Panc1 (cell line): ENCODE measurements at regions not wholly inside any gene's neighbourhood (a gene's known extent, or its start where the extent isn't known, plus 50 kb on each side); places are given as distances from the start of the nearest gene placed in this dataset.

ENCODE experiments used
- ATAC-seq: fragments of 200-7000 bp; cut with Tn5 transposase; 2 replicates; pipeline ENCODE4 v1.9.1; 2020; ENCODE audit warnings: mild to moderate bottlenecking, moderate library complexity
- BruUV-seq: library from RNA; stranded (reverse); fragments of 400-500 nt; replicated peaks from 2 replicates; lab custom pipeline; 2021; lab: Mats Ljungman, UMichigan
- CTCF ChIA-PET: fragments of 300-600 bp; sonication (Branson Sonifier 250); formaldehyde crosslinking; loops from one replicate; lab custom pipeline; 2022; ENCODE audit warnings: antibody characterized with exemption; lab: Charles Lee
- POLR2A ChIA-PET: fragments of 300-600 bp; sonication (Branson Sonifier 250); formaldehyde crosslinking; loops from one replicate; lab custom pipeline; 2022; ENCODE audit warnings: antibody characterized with exemption; lab: Charles Lee
- DNase-seq: peaks from one replicate; pipeline ENCODE4 v3.0.0-alpha.2; 2010; ENCODE audit warnings: low read depth, low spot score
- H3K27ac ChIP-seq: 2 replicates; pipeline ENCODE4 v1.5.1; 2011; ENCODE audit warnings: mild to moderate bottlenecking, low read length, inconsistent platforms
- H3K27me3 ChIP-seq: fragments of 200-500 bp; sonication (Bioruptor generic); 2 replicates; pipeline ENCODE4 v1.6.0; 2014; ENCODE audit warnings: low read length, inconsistent platforms; ENCODE audit not compliant: control insufficient read depth, insufficient read depth
- H3K36me3 ChIP-seq: fragments of 200-500 bp; sonication (Bioruptor generic); 2 replicates; pipeline ENCODE4 v1.5.1; 2014; ENCODE audit warnings: inconsistent platforms, mild to moderate bottlenecking, low read length, moderate library complexity; ENCODE audit not compliant: control insufficient read depth, insufficient read depth
- H3K4me1 ChIP-seq: 2 replicates; pipeline ENCODE4 v1.5.1; 2011; ENCODE audit warnings: inconsistent platforms, mild to moderate bottlenecking, low read length, moderate library complexity; ENCODE audit not compliant: control insufficient read depth, insufficient read depth
- H3K4me3 ChIP-seq, 2 experiments: 2 replicates each; pipeline ENCODE4 v1.5.1; 2011 to 2012; ENCODE audit warnings: low read depth in 2 of 2, low read length in 2 of 2, mild to moderate bottlenecking in 2 of 2, inconsistent platforms in 1 of 2, moderate library complexity in 1 of 2
- H3K9me3 ChIP-seq: fragments of 200-500 bp; sonication (Bioruptor generic); 2 replicates; pipeline ENCODE4 v1.5.1; 2014; ENCODE audit warnings: low read depth, mild to moderate bottlenecking, inconsistent platforms, low read length, moderate library complexity; ENCODE audit not compliant: control insufficient read depth, insufficient read depth
- CTCF ChIP-seq: fragments of 450-650 bp; IDR thresholded peaks from 2 replicates; pipeline ENCODE4 v1.5.1; 2017; ENCODE audit warnings: mild to moderate bottlenecking
- POLR2AphosphoS5 ChIP-seq: IDR thresholded peaks from 2 replicates; pipeline ENCODE4 v1.6.1; 2012; ENCODE audit warnings: mild to moderate bottlenecking, low read depth, low read length, moderate library complexity
- REST ChIP-seq, 2 experiments: IDR thresholded peaks; 2 replicates each; pipeline ENCODE4 v1.6.1; 2011 to 2012; ENCODE audit warnings: low read depth in 2 of 2, control low read depth in 1 of 2, low read length in 1 of 2, mild to moderate bottlenecking in 1 of 2, moderate library complexity in 1 of 2; ENCODE audit not compliant: insufficient read depth in 1 of 2
- SIN3A ChIP-seq: IDR thresholded peaks from 2 replicates; pipeline ENCODE4 v1.6.1; 2012; ENCODE audit warnings: low read depth, mild to moderate bottlenecking, low read length, moderate library complexity, borderline replicate concordance; ENCODE audit not compliant: insufficient read depth
- TCF7L2 ChIP-seq: IDR thresholded peaks from 2 replicates; pipeline ENCODE4 v1.6.1; 2011; ENCODE audit warnings: mild to moderate bottlenecking, low read depth, low read length, inconsistent platforms
- in situ Hi-C: cut with HindIII; loops from 2 replicates; pipeline ENCODE4 v1.10.0; 2016; ENCODE audit warnings: low sequenced_read_pairs, low pct_unique_long_range_greater_than_20kb
- intact Hi-C: fragments of 100-400 bp; cut with micrococcal nuclease; formaldehyde crosslinking; loops from one replicate; pipeline ENCODE4 v1.10.0; 2022; ENCODE audit not compliant: unreplicated experiment

GRCh38 chr5:117435203-117435602, 860.6 kb upstream of the SEMA6A start:
- Histone ChIP-seq H3K27me3 (no peaks in the 10 kb centered on the region), H3K4me3 (no peak overlapping the region), H3K9me3 (no peaks in the 10 kb centered on the region), H3K4me1 (no peaks in the 10 kb centered on the region), H3K27ac (no peak overlapping the region), H3K36me3 (no peaks in the 10 kb centered on the region)
- ATAC-seq, result no peak
- TF ChIP-seq POLR2AphosphoS5 (no peak), SIN3A (no peak), TCF7L2 (no peak), CTCF (no peak), REST (IDR thresholded peaks at IDR 0.05; ENCODE audit: insufficient read depth in 1 of 2, low read depth in 2 of 2, low read length in 1 of 2) (no peak)
- in situ Hi-C loops (no loop called here), intact Hi-C loops (no loop called here)
- CTCF ChIA-PET, result no interaction called here
- no peak for DNase-seq
- BruUV-seq, result no TSS peak
- POLR2A ChIA-PET, result no interaction called here

GRCh38 chr5:117434254-117434653, 859.6 kb upstream of the SEMA6A start:
- H3K4me3 ChIP-seq, result no peak overlapping the region
- no peaks in the 10 kb centered on the region for H3K27me3 ChIP-seq
- POLR2A ChIA-PET, result no interaction called here
- ATAC-seq (no peak), DNase-seq (no peak)
- TF ChIP-seq REST (IDR thresholded peaks at IDR 0.05; ENCODE audit: insufficient read depth in 1 of 2, low read depth in 2 of 2, low read length in 1 of 2), result no peak
- no peak for TF ChIP-seq POLR2AphosphoS5
- no peak for TF ChIP-seq SIN3A
- no peak for TF ChIP-seq CTCF
- TF ChIP-seq TCF7L2, result no peak
- no peaks in the 10 kb centered on the region for H3K9me3 ChIP-seq
- no peak overlapping the region for H3K27ac ChIP-seq
- no TSS peak for BruUV-seq
- CTCF ChIA-PET, result no interaction called here
- H3K36me3 ChIP-seq, result no peaks in the 10 kb centered on the region
- intact Hi-C loops, result no loop called here
- no peaks in the 10 kb centered on the region for H3K4me1 ChIP-seq
- in situ Hi-C loops, result no loop called here
